HepG2 (cell line): ENCODE measurements at regions not wholly inside any gene's neighbourhood (a gene's known extent, or its start where the extent isn't known, plus 50 kb on each side); places are given as distances from the start of the nearest gene placed in this dataset.

Experiments
- ATAC-seq: fragments of 200-7000 bp; cut with Tn5 transposase; 3 replicates; pipeline ENCODE4 v1.9.1; 2020; ENCODE audit warnings: mild to moderate bottlenecking, moderate library complexity
- BruUV-seq: library from RNA; stranded (reverse); fragments of 400-500 nt; replicated peaks from 2 replicates; lab custom pipeline; 2021; lab: Mats Ljungman, UMichigan
- CTCF ChIA-PET: fragments of 300-600 bp; formaldehyde crosslinking; extraction: SDS; loops from one replicate; lab custom pipeline; 2021; ENCODE audit warnings: low total read pairs, inconsistent platforms, low intra/inter-chr PET ratio; lab: Yijun Ruan, JAX
- POLR2A ChIA-PET: fragments of 350-600 bp; sonication (Branson Sonifier 250); formaldehyde crosslinking; loops from one replicate; lab custom pipeline; 2020; ENCODE audit warnings: antibody characterized with exemption, inconsistent platforms; lab: Yijun Ruan, JAX
- DNase-seq: peaks from one replicate; pipeline ENCODE4 v3.0.0-alpha.2; 2015; ENCODE audit warnings: low spot score
- FAIRE-seq: peaks from 3 replicates; lab custom pipeline; 2011; peaks lifted over from hg19 to GRCh38; lab: Jason Lieb, UNC
- H2AFZ ChIP-seq: one replicate; pipeline ENCODE4 v1.6.1; 2011; ENCODE audit warnings: low read length, inconsistent platforms
- H3K27ac ChIP-seq: fragments of 300-600 bp; 3 replicates; pipeline ENCODE4 v1.8.0; 2011; ENCODE audit warnings: mixed run types, mild to moderate bottlenecking, mixed read lengths, low read length, inconsistent platforms; ENCODE audit not compliant: insufficient read depth; ENCODE audit errors: extremely low read length
- H3K27me3 ChIP-seq, 2 experiments: fragments of 200-600 bp in 1 of 2; 2 replicates in 1 of 2; 3 replicates in 1 of 2; pipeline versions ENCODE4 v1.6.0 to v1.8.0; 2011; ENCODE audit warnings: low read length in 2 of 2, mild to moderate bottlenecking in 2 of 2, moderate library complexity in 2 of 2, inconsistent platforms in 1 of 2; ENCODE audit not compliant: insufficient read depth in 2 of 2, control insufficient read depth in 1 of 2
- H3K36me3 ChIP-seq, 2 experiments: fragments of 200-600 bp in 1 of 2; replicated peaks in 1 of 2; 2 replicates in 1 of 2; 3 replicates in 1 of 2; pipeline versions ENCODE4 v1.5.1 to v1.8.0; 2011; ENCODE audit warnings: low read length in 2 of 2, inconsistent platforms in 1 of 2; ENCODE audit not compliant: insufficient read depth in 2 of 2, control insufficient read depth in 1 of 2
- H3K4me1 ChIP-seq: 2 replicates; pipeline ENCODE4 v1.5.1; 2012; ENCODE audit warnings: low read length, inconsistent platforms; ENCODE audit not compliant: insufficient read depth
- H3K4me2 ChIP-seq: 2 replicates; pipeline ENCODE4 v1.6.0; 2011; ENCODE audit warnings: low read depth, low read length, inconsistent platforms
- H3K4me3 ChIP-seq, 3 experiments: fragments of 200-600 bp in 1 of 3; sonication (generic), shearing (Covaris generic) in 1 of 3; replicated peaks in 1 of 3; 2 replicates each; pipeline ENCODE4 v1.5.1; 2011 to 2016; ENCODE audit warnings: low read length in 3 of 3, inconsistent platforms in 2 of 3, low read depth in 2 of 3, mild to moderate bottlenecking in 2 of 3, control low read depth in 1 of 3, mixed read lengths in 1 of 3; ENCODE audit not compliant: insufficient read depth in 1 of 3
- H3K79me2 ChIP-seq: one replicate; pipeline ENCODE4 v1.6.1; 2011; ENCODE audit warnings: low read length, inconsistent platforms; ENCODE audit not compliant: insufficient read depth
- H3K9ac ChIP-seq: 2 replicates; pipeline ENCODE4 v1.6.0; 2011; ENCODE audit warnings: mild to moderate bottlenecking, low read depth, low read length, inconsistent platforms; ENCODE audit not compliant: insufficient read depth
- H3K9me3 ChIP-seq: 2 replicates; pipeline ENCODE4 v1.5.1; 2012; ENCODE audit warnings: mild to moderate bottlenecking, low read length
- H4K20me1 ChIP-seq: 2 replicates; pipeline ENCODE4 v1.6.0; 2011; ENCODE audit warnings: inconsistent platforms, mild to moderate bottlenecking, low read length, moderate library complexity; ENCODE audit not compliant: insufficient read depth
- AFF4 ChIP-seq: sonication (generic); formaldehyde crosslinking; IDR thresholded peaks from 2 replicates; pipeline ENCODE4 v1.4.0; 2020; ENCODE audit warnings: missing genetic modification reagents
- ARHGAP35 ChIP-seq: sonication (generic); formaldehyde crosslinking; IDR thresholded peaks from 2 replicates; pipeline ENCODE4 v1.9.0; 2022; ENCODE audit warnings: mild to moderate bottlenecking, inconsistent platforms, moderate library complexity, missing genetic modification reagents, borderline replicate concordance
- ATRX ChIP-seq: sonication (generic); formaldehyde crosslinking; IDR thresholded peaks from 2 replicates; pipeline ENCODE4 v1.4.0; 2020; ENCODE audit warnings: missing genetic modification reagents, borderline replicate concordance
- BATF2 ChIP-seq: sonication (generic); formaldehyde crosslinking; IDR thresholded peaks from 2 replicates; pipeline ENCODE4 v1.8.0; 2022; ENCODE audit warnings: mild to moderate bottlenecking, missing genetic modification reagents, moderate library complexity
- GZF1 ChIP-seq: sonication (generic); formaldehyde crosslinking; IDR thresholded peaks from 2 replicates; pipeline ENCODE4 v1.5.1; 2020; ENCODE audit warnings: mild to moderate bottlenecking, missing genetic modification reagents
- HMG20B ChIP-seq: conservative IDR thresholded peaks from 2 replicates; pipeline ENCODE4 v1.6.1; 2016; ENCODE audit warnings: missing genetic modification reagents, missing compliant biosample characterization
- HOMEZ ChIP-seq: IDR thresholded peaks from 2 replicates; pipeline ENCODE4 v1.6.1; 2016; ENCODE audit warnings: low read depth
- MEF2D ChIP-seq: sonication (generic); formaldehyde crosslinking; IDR thresholded peaks from 2 replicates; pipeline ENCODE4 v1.5.1; 2020; ENCODE audit warnings: mild to moderate bottlenecking, missing genetic modification reagents
- NFATC3 ChIP-seq: sonication (generic); formaldehyde crosslinking; IDR thresholded peaks from 2 replicates; pipeline ENCODE4 v1.5.1; 2020; ENCODE audit warnings: mild to moderate bottlenecking, missing genetic modification reagents
- THAP11 ChIP-seq: IDR thresholded peaks from 2 replicates; pipeline ENCODE4 v1.6.1; 2016; ENCODE audit warnings: missing biosample characterization, missing genetic modification reagents
- ZFP82 ChIP-seq: sonication (generic); formaldehyde crosslinking; IDR thresholded peaks from 2 replicates; pipeline ENCODE4 v1.5.1; 2020; ENCODE audit warnings: mild to moderate bottlenecking, missing genetic modification reagents, borderline replicate concordance
- ZFP91 ChIP-seq: sonication (generic); formaldehyde crosslinking; IDR thresholded peaks from 2 replicates; pipeline ENCODE4 v1.9.0; 2022; ENCODE audit warnings: missing genetic modification reagents, mild to moderate bottlenecking, borderline replicate concordance
- ZKSCAN1 ChIP-seq: fragments of 150-350 bp; IDR thresholded peaks from 2 replicates; pipeline ENCODE4 v1.6.1; 2014; ENCODE audit warnings: low read length
- ZNF136 ChIP-seq: sonication (generic); formaldehyde crosslinking; IDR thresholded peaks from 2 replicates; pipeline ENCODE4 v1.8.1; 2022; ENCODE audit warnings: low read depth, mild to moderate bottlenecking, moderate library complexity, missing genetic modification reagents
- ZNF205 ChIP-seq: IDR thresholded peaks from 2 replicates; pipeline ENCODE4 v1.6.1; 2018; ENCODE audit warnings: missing biosample characterization, missing genetic modification reagents
- ZNF841 ChIP-seq: sonication (generic); formaldehyde crosslinking; IDR thresholded peaks from 2 replicates; pipeline ENCODE4 v1.8.1; 2023; ENCODE audit warnings: missing genetic modification reagents, borderline replicate concordance
- WGBS: methylation state at CpG from one replicate; pipeline ENCODE4 v1.1.6; 2017; ENCODE audit warnings: low lambda C conversion rate; 5-methylcytosine and 5-hydroxymethylcytosine counted together
- in situ Hi-C: cut with HindIII; loops from 2 replicates; pipeline ENCODE4 v1.10.0; 2017; ENCODE audit warnings: low pct_unique_long_range_greater_than_20kb; ENCODE audit not compliant: extremely low pct_ligation_motif_present
- intact Hi-C: fragments of 100-400 bp; cut with micrococcal nuclease; formaldehyde crosslinking; loops from one replicate; pipeline ENCODE4 v1.10.0; 2022; ENCODE audit not compliant: unreplicated experiment

- BruUV-seq = no TSS peak
- H3K27ac ChIP-seq = no peak overlapping the region
- no peaks in the 10 kb centered on the region for H3K36me3 ChIP-seq
- intact Hi-C loops = no loop called here
- WGBS = 4% methylated on average over 4 of the region's 4 CpGs
- no peak overlapping the region for H3K9ac ChIP-seq
- H3K4me2 ChIP-seq = no peak overlapping the region
- TF ChIP-seq GZF1 (CRISPR knock-in tag) (no peak), ZNF841 (no peak), ARHGAP35 (no peak), BATF2 (no peak), ZFP82 (CRISPR knock-in tag) (no peak), THAP11 (CRISPR knock-in tag) (no peak), ZKSCAN1 (no peak), MEF2D (no peak), HMG20B (CRISPR knock-in tag) (no peak), NFATC3 (CRISPR knock-in tag) (no peak), HOMEZ (CRISPR knock-in tag) (no peak), ZNF205 (CRISPR knock-in tag) (no peak), ZFP91 (CRISPR knock-in tag) (no peak), ZNF136 (no peak), AFF4 (CRISPR knock-in tag) (no peak), ATRX (CRISPR knock-in tag) (no peak)
- TF ChIP-seq, all 625 proteins: peak for 0
- H3K27me3 ChIP-seq = peaks cover 0 to 6% of the 10 kb centered on the region in 2 experiments; a peak in 1 of 5 replicates
- POLR2A ChIA-PET = no interaction called here
- CTCF ChIA-PET = no interaction called here
- 0 out of 3 replicates have a peak, but pooled peaks have one; percentile 30 for ATAC-seq
- H3K79me2 ChIP-seq = no peaks in the 10 kb centered on the region
- in situ Hi-C loops = no loop called here
- H3K4me1 ChIP-seq = no peaks in the 10 kb centered on the region
- no peak for DNase-seq
- FAIRE-seq = no peak
- no peaks in the 10 kb centered on the region for H4K20me1 ChIP-seq
- no peak overlapping the region for H2AFZ ChIP-seq
- H3K4me3 ChIP-seq = no peak overlapping the region
- no peaks in the 10 kb centered on the region for H3K9me3 ChIP-seq
Observed at GRCh38 chr15:68492855-68493254, 60.9 kb upstream of the ITGA11 start.
